ENCODE measurements at regions not wholly inside any gene's neighbourhood (a gene's known extent, or its start where the extent isn't known, plus 50 kb on each side); places are given as distances from the start of the nearest gene placed in this dataset.

DNA sequence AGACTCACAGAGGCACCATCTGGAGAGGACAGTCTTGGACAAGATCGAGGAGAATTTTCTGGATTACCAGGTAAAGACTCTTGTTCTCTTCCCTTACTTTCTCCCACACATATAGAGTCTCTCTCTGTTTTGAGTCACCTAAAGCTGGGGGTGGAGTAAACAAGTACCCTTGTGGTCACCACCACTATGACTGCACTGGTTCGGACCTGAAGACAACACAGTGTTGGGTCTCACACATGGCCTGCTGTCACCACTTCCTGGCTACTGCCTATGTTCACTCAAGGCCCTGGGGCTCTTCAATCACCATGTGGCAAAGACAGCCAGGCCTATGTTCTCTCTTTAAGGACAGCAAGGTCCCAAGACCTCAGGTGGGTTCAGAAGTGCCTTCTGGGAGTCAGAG, 253.3 kb upstream of the VRK2 start:
- WGBS, 4 donors = 90 to 97% (median 94%) methylated on average over 2 of the region's 2 CpGs

DNA sequence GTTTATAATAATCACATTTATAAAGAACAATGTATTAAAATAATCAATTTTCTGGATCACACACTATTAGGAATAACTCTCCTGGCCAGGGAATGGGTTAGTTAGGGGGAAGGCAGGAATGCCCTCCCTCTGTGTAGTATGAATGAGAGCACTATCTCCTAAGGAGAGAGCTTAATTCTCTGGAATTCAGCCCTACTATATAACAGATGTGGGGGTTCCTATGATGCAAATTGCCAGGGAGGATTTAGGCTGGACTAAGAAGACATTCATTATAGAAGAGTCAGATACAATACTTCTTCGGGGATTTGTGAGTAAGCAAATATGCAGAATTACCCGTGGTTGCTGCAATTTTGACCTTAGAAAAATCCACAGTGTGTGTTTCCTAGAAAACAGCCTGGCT, 250.1 kb upstream of the VRK2 start:
- H3K9me3 ChIP-seq (replicated peaks in 1 of 3) = no peaks in the 10 kb centered on the region
- TF ChIP-seq, protein P1, sequence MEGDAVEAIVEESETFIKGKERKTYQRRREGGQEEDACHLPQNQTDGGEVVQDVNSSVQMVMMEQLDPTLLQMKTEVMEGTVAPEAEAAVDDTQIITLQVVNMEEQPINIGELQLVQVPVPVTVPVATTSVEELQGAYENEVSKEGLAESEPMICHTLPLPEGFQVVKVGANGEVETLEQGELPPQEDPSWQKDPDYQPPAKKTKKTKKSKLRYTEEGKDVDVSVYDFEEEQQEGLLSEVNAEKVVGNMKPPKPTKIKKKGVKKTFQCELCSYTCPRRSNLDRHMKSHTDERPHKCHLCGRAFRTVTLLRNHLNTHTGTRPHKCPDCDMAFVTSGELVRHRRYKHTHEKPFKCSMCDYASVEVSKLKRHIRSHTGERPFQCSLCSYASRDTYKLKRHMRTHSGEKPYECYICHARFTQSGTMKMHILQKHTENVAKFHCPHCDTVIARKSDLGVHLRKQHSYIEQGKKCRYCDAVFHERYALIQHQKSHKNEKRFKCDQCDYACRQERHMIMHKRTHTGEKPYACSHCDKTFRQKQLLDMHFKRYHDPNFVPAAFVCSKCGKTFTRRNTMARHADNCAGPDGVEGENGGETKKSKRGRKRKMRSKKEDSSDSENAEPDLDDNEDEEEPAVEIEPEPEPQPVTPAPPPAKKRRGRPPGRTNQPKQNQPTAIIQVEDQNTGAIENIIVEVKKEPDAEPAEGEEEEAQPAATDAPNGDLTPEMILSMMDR (IDR thresholded peaks at IDR 0.05) = no peak
- TF ChIP-seq POLR2A (IDR thresholded peaks at IDR 0.05) = no peak
- 24 to 40% (median 33%) methylated on average over 2 of the region's 2 CpGs for WGBS, 4 donors
- no peak overlapping the region for H3K27ac ChIP-seq
- DNase-seq = no peak
- H3K36me3 ChIP-seq (replicated peaks in 1 of 2) = no peaks in the 10 kb centered on the region
- intact Hi-C loops (cut with DNase I) = no loop called here
- H3K4me1 ChIP-seq (replicated peaks in 1 of 2) = no peaks in the 10 kb centered on the region
- H3K4me3 ChIP-seq = no peak overlapping the region
- H3K27me3 ChIP-seq = no peaks in the 10 kb centered on the region

More for the DNA sequence above, 253.3 kb upstream of the VRK2 start:
- no peaks in the 10 kb centered on the region for H3K36me3 ChIP-seq (replicated peaks in 1 of 2)
- TF ChIP-seq POLR2A (IDR thresholded peaks at IDR 0.05) = no peak
- TF ChIP-seq, protein P1 (IDR thresholded peaks at IDR 0.05) = no peak
- H3K27ac ChIP-seq = no peak overlapping the region
- H3K27me3 ChIP-seq = no peaks in the 10 kb centered on the region
- H3K4me1 ChIP-seq (replicated peaks in 1 of 2) = no peaks in the 10 kb centered on the region
- intact Hi-C loops (cut with DNase I) = no loop called here
- DNase-seq = no peak
- H3K9me3 ChIP-seq (replicated peaks in 1 of 3) = no peaks in the 10 kb centered on the region
- H3K4me3 ChIP-seq = no peak overlapping the region

DNA sequence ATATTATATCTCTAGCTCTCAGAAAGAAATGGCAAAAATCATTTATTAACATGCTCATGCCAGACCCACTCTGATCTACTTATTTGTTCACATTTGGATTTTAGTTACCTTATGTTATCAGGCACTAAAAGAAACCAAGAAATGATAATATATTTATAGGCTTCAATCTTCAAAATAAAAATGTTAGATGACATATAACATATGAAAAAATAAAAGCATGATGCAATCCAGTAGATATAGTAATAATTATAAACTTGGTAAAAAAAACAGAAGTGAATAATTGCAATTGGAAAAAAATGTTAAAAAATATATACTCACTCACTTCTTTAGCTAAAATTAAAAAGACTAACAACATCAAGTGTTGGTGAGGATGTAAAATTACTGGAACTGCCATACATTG, 248.3 kb upstream of the VRK2 start:
- Histone ChIP-seq H3K9me3 (replicated peaks in 1 of 3) (no peaks in the 10 kb centered on the region), H3K36me3 (replicated peaks in 1 of 2) (no peaks in the 10 kb centered on the region), H3K27me3 (no peaks in the 10 kb centered on the region), H3K4me3 (no peak overlapping the region), H3K27ac (no peak overlapping the region), H3K4me1 (replicated peaks in 1 of 2) (no peaks in the 10 kb centered on the region)
- no peak for TF ChIP-seq POLR2A (IDR thresholded peaks at IDR 0.05)
- TF ChIP-seq, protein P1 (IDR thresholded peaks at IDR 0.05) = no peak
- no peak for DNase-seq
- intact Hi-C loops (cut with DNase I) = no loop called here

DNA sequence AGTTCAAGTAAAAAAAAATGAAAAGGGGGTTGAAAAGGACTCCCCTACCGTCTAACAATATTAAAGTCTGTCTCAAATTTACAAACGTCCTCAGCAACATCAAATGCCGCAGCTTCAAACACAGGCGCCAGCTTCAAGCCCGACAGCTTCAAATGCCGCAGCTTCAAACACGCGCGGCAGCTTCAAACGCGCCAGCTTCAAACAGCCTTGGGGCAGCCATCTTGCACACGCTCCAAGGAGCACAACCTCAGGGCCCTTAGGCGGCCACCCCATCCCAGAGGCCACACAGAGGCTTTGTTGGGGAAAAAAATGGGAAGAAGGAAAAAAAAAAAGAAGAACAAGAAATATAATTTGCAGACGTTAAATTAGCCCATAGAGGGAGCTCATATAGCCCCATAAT, 244.4 kb upstream of the VRK2 start:
- H3K27ac ChIP-seq = no peak overlapping the region
- no peaks in the 10 kb centered on the region for H3K9me3 ChIP-seq (replicated peaks in 1 of 3)
- TF ChIP-seq, protein P1 (IDR thresholded peaks at IDR 0.05) = no peak
- no peak for TF ChIP-seq POLR2A (IDR thresholded peaks at IDR 0.05)
- no peak for DNase-seq
- no peaks in the 10 kb centered on the region for H3K27me3 ChIP-seq
- 89 to 92% (median 90%) methylated on average over 14 of the region's 14 CpGs for WGBS, 4 donors
- H3K36me3 ChIP-seq (replicated peaks in 1 of 2) = no peaks in the 10 kb centered on the region
- H3K4me1 ChIP-seq (replicated peaks in 1 of 2) = no peaks in the 10 kb centered on the region
- intact Hi-C loops (cut with DNase I) = no loop called here
- H3K4me3 ChIP-seq = no peak overlapping the region
